B cell (primary cell): ENCODE measurements at regions not wholly inside any gene's neighbourhood (a gene's known extent, or its start where the extent isn't known, plus 50 kb on each side); places are given as distances from the start of the nearest gene placed in this dataset.

Experiments used
- ATAC-seq: fragments of 200-7000 bp; cut with Tn5 transposase; one replicate; pipeline ENCODE4 v1.10.0; 2021; ENCODE audit warnings: low read depth, mild to moderate bottlenecking, moderate number of reproducible peaks, moderate library complexity
- CTCF ChIA-PET: fragments of 350-600 bp; sonication (Branson Sonifier 250); formaldehyde crosslinking; loops from one replicate; lab custom pipeline; 2021; ENCODE audit warnings: antibody characterized with exemption, inconsistent platforms; lab: Charles Lee
- POLR2A ChIA-PET: fragments of 350-600 bp; sonication (Branson Sonifier 250); formaldehyde crosslinking; loops from one replicate; lab custom pipeline; 2021; ENCODE audit warnings: antibody characterized with exemption; lab: Charles Lee
- DNase-seq: peaks from one replicate; pipeline ENCODE4 v3.0.0; 2013
- H2AFZ ChIP-seq: 2 replicates; pipeline ENCODE4 v1.6.1; 2012; ENCODE audit warnings: mild to moderate bottlenecking, low read depth, low read length; ENCODE audit not compliant: insufficient read depth, poor library complexity, severe bottlenecking
- H3K27ac ChIP-seq, 2 donors: 1 replicate in 1 of 2; 2 replicates in 1 of 2; pipeline ENCODE4 v1.5.1; 2012 to 2013; ENCODE audit warnings: low read length in 2 of 2, mild to moderate bottlenecking in 2 of 2, moderate library complexity in 1 of 2
- H3K27me3 ChIP-seq, 4 experiments: fragments of 200-600 bp in 1 of 4; sonication (generic) in 1 of 4; replicated peaks in 1 of 4; 1 replicate in 2 of 4; 2 replicates in 2 of 4; pipeline versions ENCODE4 v1.6.1 to v1.7.0; 2013 to 2016; ENCODE audit warnings: low read length in 3 of 4, mild to moderate bottlenecking in 2 of 4, mixed read lengths in 1 of 4, moderate library complexity in 1 of 4; ENCODE audit not compliant: insufficient read depth in 4 of 4, control insufficient read depth in 3 of 4; ENCODE audit errors: control extremely low read depth in 1 of 4
- H3K36me3 ChIP-seq, 2 experiments: replicated peaks in 1 of 2; 1 replicate in 1 of 2; 2 replicates in 1 of 2; pipeline versions ENCODE4 v1.6.1 to v1.7.1; 2013; ENCODE audit warnings: low read length in 1 of 2; ENCODE audit not compliant: insufficient read depth in 2 of 2, control insufficient read depth in 1 of 2; ENCODE audit errors: control extremely low read depth in 1 of 2, extremely low read depth in 1 of 2
- H3K4me1 ChIP-seq, 2 donors: fragments of 200-600 bp in 1 of 2; sonication (generic) in 1 of 2; 1 replicate in 1 of 2; 2 replicates in 1 of 2; pipeline versions ENCODE4 v1.5.1 to v1.6.1; 2013 to 2017; ENCODE audit warnings: low read length in 2 of 2; ENCODE audit not compliant: control insufficient read depth in 2 of 2, insufficient read depth in 2 of 2
- H3K4me2 ChIP-seq: replicated peaks from 2 replicates; pipeline ENCODE3; 2012; ENCODE audit warnings: mild to moderate bottlenecking, low read depth, low read length; ENCODE audit not compliant: poor library complexity, severe bottlenecking
- H3K4me3 ChIP-seq, 5 experiments: fragments of 200-600 bp in 1 of 5; sonication (generic) in 1 of 5; 1 replicate in 3 of 5; 2 replicates in 2 of 5; pipeline versions ENCODE4 v1.5.1 to v1.7.0; 2011 to 2016; ENCODE audit warnings: low read length in 4 of 5, mild to moderate bottlenecking in 4 of 5, low read depth in 2 of 5, control low read depth in 1 of 5, moderate library complexity in 1 of 5; ENCODE audit not compliant: insufficient read depth in 1 of 5; ENCODE audit errors: control extremely low read depth in 1 of 5, extremely low read depth in 1 of 5
- H3K79me2 ChIP-seq: fragments of 200-600 bp; sonication (generic); one replicate; pipeline ENCODE4 v1.6.0; 2016; ENCODE audit warnings: low read length; ENCODE audit not compliant: control insufficient read depth, insufficient read depth
- H3K9ac ChIP-seq: fragments of 200-600 bp; sonication (generic); 2 replicates; pipeline ENCODE4 v1.6.1; 2017; ENCODE audit warnings: mild to moderate bottlenecking, low read length, moderate library complexity
- H3K9me3 ChIP-seq, 3 donors: one replicate each; pipeline versions ENCODE4 v1.6.1 to v1.7.1; 2013; ENCODE audit warnings: low read length in 2 of 3; ENCODE audit not compliant: control insufficient read depth in 2 of 3, insufficient read depth in 1 of 3; ENCODE audit errors: control extremely low read depth in 1 of 3
- H4K20me1 ChIP-seq: 2 replicates; pipeline ENCODE4 v1.6.0; 2012; ENCODE audit warnings: mild to moderate bottlenecking, low read length; ENCODE audit not compliant: insufficient read depth, control insufficient read depth, poor library complexity, severe bottlenecking
- H3K27ac Mint-ChIP-seq: one replicate; pipeline ENCODE4 v1.8.0; 2021; ENCODE audit warnings: mixed read lengths
- H3K27me3 Mint-ChIP-seq: one replicate; pipeline ENCODE4 v1.8.0; 2021; ENCODE audit warnings: mixed read lengths
- H3K4me1 Mint-ChIP-seq: one replicate; pipeline ENCODE4 v1.8.0; 2021; ENCODE audit warnings: mixed read lengths
- H3K4me3 Mint-ChIP-seq: one replicate; pipeline ENCODE4 v1.8.0; 2021; ENCODE audit warnings: mixed read lengths
- H3K9me3 Mint-ChIP-seq: one replicate; pipeline ENCODE4 v1.8.0; 2022; ENCODE audit warnings: mixed read lengths; ENCODE audit not compliant: insufficient read depth
- EZH2 ChIP-seq: IDR thresholded peaks from 2 replicates; pipeline ENCODE4 v1.6.1; 2012; ENCODE audit warnings: borderline replicate concordance, low read depth, mild to moderate bottlenecking, moderate library complexity, low read length; ENCODE audit not compliant: insufficient read depth, poor library complexity, severe bottlenecking
- WGBS: methylation state at CpG from one replicate; pipeline ENCODE4 v1.1.5; 2013; ENCODE audit warnings: missing lambda C conversion rate; ENCODE audit not compliant: insufficient coverage; 5-methylcytosine and 5-hydroxymethylcytosine counted together
- intact Hi-C: fragments of 100-400 bp; cut with micrococcal nuclease; formaldehyde crosslinking; loops from one replicate; pipeline ENCODE4 v1.10.0; 2022
- TF ChIP-seq, protein P1 (sequence below): fragments of 200-600 bp; IDR thresholded peaks from one replicate; pipeline ENCODE4 v1.8.0; 2022; ENCODE audit warnings: antibody characterized with exemption, mild to moderate bottlenecking

DNA sequence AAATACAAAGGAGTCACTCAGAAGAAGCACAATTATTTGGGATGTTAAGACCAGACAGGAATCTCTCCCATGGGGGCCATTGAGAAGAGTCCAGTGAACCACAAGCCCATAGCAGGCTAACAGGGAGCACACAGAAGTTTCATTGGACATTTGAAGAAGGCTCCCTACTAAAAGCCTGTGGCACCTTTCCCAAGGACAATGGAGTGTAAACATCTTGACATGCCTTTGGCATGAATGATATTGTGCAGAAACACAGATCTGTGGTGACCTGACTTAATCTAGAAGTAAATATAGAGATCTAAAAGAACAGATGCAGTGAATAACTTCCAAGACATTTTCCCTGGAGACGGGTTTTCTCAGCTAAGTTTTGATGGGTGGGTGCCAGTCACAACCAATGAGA, 221.5 kb downstream of the EPHA4 start:
- Histone ChIP-seq H3K27ac (no peak overlapping the region), H3K4me2 (no peak overlapping the region), H3K4me3 (no peak overlapping the region), H2AFZ (no peak overlapping the region), H3K27me3 (peaks cover 0 to 3% (median 0%) of the 10 kb centered on the region in 4 experiments), H3K79me2 (no peaks in the 10 kb centered on the region), H4K20me1 (no peaks in the 10 kb centered on the region), H3K9ac (no peak overlapping the region), H3K36me3 (no peaks in the 10 kb centered on the region), H3K9me3 (no peaks in the 10 kb centered on the region), H3K4me1 (no peaks in the 10 kb centered on the region)
- DNase-seq (no peak), ATAC-seq (no peak)
- intact Hi-C loops, result no loop called here
- Mint-ChIP-seq H3K27me3 (peaks cover 29% of the 10 kb centered on the region), H3K4me1 (no peaks in the 10 kb centered on the region), H3K27ac (no peak overlapping the region), H3K9me3 (peaks cover 4% of the 10 kb centered on the region), H3K4me3 (no peak overlapping the region)
- ChIA-PET CTCF (no interaction called here), POLR2A (no interaction called here)
- WGBS, result no CpG with 5 or more reads among the region's 1 CpG
- TF ChIP-seq, protein P1, sequence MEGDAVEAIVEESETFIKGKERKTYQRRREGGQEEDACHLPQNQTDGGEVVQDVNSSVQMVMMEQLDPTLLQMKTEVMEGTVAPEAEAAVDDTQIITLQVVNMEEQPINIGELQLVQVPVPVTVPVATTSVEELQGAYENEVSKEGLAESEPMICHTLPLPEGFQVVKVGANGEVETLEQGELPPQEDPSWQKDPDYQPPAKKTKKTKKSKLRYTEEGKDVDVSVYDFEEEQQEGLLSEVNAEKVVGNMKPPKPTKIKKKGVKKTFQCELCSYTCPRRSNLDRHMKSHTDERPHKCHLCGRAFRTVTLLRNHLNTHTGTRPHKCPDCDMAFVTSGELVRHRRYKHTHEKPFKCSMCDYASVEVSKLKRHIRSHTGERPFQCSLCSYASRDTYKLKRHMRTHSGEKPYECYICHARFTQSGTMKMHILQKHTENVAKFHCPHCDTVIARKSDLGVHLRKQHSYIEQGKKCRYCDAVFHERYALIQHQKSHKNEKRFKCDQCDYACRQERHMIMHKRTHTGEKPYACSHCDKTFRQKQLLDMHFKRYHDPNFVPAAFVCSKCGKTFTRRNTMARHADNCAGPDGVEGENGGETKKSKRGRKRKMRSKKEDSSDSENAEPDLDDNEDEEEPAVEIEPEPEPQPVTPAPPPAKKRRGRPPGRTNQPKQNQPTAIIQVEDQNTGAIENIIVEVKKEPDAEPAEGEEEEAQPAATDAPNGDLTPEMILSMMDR, result no peak
- no peak for TF ChIP-seq EZH2

DNA sequence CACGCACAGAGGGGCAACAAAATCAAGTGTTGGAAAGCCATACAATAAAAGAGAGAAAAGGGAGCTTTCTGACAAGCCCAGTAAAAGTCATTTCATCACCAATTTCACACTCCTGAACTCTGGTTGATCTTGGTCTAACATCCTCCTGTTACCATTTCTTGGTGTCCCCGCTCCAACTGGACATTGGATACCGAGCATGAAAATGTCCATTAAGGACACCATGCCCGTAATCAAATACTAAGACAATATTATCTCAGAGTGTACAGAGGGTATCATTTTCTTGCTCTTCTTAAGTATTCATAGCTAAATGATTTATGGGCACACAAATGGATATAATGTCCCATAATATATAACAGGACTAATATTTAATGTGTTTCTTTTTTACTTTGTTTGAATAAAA, 218.9 kb downstream of the EPHA4 start:
- 100% methylated on average over 1 of the region's 4 CpGs for WGBS
- no peak for ATAC-seq

More for the DNA sequence above, 218.9 kb downstream of the EPHA4 start:
- H3K79me2 ChIP-seq, result no peaks in the 10 kb centered on the region
- Mint-ChIP-seq H3K4me1 (no peaks in the 10 kb centered on the region), H3K4me3 (no peak overlapping the region), H3K27ac (no peak overlapping the region), H3K9me3 (peaks cover 4% of the 10 kb centered on the region), H3K27me3 (peaks cover 19% of the 10 kb centered on the region)
- H2AFZ ChIP-seq, result no peak overlapping the region
- intact Hi-C loops, result no loop called here
- no peak overlapping the region for H3K4me2 ChIP-seq
- DNase-seq, result no peak
- H4K20me1 ChIP-seq, result no peaks in the 10 kb centered on the region
- no peaks in the 10 kb centered on the region for H3K36me3 ChIP-seq
- H3K4me1 ChIP-seq, result no peaks in the 10 kb centered on the region
- no peak overlapping the region for H3K27ac ChIP-seq
- H3K4me3 ChIP-seq, result no peak overlapping the region
- H3K9ac ChIP-seq, result no peak overlapping the region
- ChIA-PET POLR2A (no interaction called here), CTCF (no interaction called here)
- H3K27me3 ChIP-seq, result peaks cover 0 to 3% (median 0%) of the 10 kb centered on the region in 4 experiments
- TF ChIP-seq EZH2, result no peak
- TF ChIP-seq, protein P1, result no peak
- H3K9me3 ChIP-seq, result no peaks in the 10 kb centered on the region
